ENCODE measurements at regions not wholly inside any gene's neighbourhood (a gene's known extent, or its start where the extent isn't known, plus 50 kb on each side); places are given as distances from the start of the nearest gene placed in this dataset.
"Not testable (repeated sequence)": the region's sequence is repeated elsewhere in the genome, so short reads cannot be mapped to it uniquely, and the experiment has no call there.

DNA sequence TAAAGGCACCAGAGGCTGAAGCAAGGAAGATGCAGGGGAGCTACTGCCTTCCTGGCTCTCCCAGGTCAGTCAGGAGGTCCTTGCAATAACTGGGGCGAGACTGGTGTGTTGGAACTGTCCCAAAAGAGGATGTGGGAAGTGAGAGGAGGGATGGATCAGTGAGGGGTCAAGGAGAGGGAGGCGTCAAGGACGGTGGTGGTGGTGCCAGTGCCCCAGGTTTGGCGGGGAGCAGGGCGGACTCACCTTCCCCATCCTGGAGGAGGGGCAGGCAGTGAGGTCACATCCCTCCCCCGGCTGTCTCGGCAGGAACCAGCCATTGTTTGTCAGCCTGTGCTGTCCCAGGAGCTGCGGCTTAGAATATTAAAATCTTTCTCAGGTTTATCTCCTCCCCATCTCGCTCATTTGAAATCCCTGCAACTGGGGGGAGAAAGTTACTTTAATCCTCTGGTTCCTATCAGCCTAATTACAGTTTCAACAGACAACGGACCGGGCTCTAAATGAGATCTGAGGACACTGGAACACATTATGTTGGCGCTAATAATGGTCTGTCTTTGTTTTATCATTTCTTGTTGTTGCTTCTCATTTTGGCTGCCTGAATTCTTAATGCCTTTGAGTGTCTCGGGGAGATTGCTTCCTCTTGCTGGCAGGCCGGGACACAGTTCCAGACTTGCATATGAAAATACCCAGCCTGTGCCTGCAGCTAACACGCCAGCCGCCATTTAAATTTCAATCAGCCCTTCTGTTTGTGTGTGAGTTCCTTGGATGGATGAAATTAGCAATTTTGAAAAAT is 387.5 kb downstream of the RPS24 start:
- DNase-seq = no peak

DNA sequence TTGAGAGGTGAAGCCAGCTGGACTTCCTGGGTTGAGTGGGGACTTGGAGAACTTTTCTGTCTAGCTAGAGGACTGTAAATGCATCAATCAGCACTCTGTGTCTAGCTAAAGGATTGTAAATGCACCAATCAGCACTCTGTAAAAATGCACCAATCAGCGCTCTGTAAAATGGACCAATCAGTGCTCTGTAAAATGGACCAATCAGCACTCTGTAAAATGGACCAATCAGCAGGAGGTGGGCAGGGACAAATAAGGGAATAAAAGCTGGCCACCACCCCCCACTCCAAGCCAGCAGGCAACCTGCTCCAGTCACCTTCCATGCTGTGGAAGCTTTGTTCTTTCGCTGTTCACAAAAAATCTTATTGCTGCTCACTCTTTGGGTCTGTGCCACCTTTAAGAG is 390.4 kb downstream of the RPS24 start:
- DNase-seq = not testable (repeated sequence)

DNA sequence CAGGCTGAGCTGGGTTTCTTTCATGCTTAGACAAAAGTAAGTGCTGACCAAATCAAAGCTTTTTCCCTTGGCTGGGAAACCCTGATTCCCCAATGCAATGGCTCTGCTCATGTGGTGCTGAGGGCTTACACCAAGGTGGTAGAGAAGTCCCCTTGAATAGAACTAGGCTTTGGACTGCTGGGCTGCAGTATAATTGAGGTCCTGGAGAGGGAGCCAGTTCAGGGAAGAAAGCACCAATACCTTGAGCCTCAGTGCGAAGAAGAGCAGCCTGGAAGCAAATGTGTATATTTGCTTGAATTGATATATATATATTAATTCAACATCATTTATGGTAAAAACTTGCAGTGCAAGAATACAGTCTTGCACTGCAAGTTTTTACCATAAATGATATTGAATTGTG is 391.1 kb downstream of the RPS24 start:
- no peak for DNase-seq

DNA sequence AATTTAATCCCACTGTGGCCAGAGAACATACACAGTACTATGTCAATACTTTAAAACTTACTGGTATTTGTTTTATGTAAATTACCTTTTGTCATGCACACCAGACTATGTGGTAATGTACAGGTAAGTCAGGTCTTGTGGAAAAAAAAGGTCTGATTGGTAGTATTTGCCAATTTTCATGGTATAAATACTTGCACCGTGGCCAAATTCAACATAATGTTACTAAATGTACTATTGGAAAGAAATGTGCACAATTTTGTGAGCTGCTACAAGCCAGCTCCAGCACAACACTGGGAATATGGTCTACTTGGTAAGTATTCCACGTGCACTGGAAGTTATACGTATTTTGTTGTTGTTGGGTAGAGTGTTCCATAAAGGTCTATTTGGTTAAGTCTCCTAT is 392.5 kb downstream of the RPS24 start:
- no peak for DNase-seq

DNA sequence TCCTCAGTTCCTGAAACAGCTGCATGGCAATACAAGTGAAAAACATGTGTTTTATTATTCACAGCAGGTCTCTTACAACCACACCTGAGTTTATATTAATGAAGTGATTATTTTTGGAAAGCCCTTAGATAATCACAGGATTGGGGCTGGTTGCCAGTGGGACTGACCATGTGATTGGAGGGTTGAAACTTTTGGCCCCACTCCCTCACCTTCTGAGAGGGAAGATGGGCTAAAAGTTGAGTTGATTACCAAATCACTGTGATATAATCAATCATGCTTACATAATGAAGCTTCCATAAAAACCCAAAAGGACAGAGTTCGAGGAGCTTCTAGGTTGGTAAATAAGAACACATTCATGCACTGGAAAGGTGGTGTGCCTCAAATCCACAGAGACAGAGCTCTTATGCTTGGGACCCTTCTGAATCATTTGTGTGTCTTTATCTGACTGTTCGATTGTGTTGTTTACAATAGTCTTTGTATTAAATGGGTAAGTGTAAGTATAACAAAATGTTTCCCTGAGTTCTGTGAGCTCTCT is 393.9 kb downstream of the RPS24 start:
- DNase-seq = no peak

DNA sequence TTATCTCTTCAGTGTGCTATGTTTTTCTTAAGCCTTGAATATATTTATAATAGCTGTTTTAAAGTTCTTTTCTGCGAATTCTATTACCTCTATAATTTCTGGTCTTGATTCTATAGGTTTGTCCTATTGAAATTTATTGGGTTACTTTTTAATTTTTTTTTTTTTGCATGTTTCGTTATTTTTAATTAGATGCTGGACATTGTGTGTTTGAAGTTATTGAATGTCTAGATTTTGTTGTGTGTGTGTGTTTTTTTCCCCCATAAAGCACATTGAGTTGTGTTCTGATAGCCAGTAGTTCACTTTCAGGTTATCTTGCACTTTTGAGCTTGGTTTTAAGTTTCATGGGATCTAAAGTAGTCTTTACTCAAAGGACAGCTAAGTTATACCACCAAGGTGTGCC is 394.9 kb downstream of the RPS24 start:
- no peak for DNase-seq

DNA sequence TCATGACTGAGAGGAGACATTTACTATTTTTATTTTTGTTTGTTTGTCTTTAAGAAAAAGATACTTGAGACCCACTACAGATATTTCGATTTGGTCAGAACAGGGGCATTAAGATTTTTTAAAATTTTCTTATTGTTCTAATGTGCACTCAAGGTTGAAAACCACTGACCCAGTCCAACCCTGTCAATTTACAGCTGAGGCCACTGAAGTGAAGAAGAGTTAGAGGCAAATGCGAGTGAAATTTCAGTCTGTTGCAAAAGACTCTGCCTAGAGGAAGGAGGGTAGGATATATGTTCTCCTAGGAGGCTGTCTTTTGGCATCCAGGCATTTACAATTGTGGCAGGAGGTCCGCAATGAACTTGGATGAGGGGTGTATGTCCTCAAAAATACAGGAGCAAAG is 396.3 kb downstream of the RPS24 start:
- no peak for DNase-seq

DNA sequence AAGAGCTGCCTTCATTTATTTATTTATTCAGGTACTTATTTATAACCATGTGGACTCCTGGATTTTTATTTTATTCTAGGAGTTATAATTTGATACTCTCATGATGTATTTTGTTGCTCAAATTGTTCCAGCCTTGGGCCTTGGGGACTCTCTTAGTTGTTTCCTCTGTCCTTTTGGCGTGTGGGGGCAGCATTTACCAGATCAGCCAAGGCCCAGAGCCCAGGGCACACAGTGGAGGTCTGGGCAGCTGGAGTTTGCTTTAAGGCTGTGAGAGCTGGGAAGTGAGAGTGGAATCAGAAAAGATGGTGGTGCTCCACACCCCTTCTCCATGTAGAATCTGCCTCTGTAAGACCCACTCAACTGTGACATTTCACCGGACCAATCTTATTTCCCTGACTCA is 398.9 kb downstream of the RPS24 start:
- DNase-seq = no peak

DNA sequence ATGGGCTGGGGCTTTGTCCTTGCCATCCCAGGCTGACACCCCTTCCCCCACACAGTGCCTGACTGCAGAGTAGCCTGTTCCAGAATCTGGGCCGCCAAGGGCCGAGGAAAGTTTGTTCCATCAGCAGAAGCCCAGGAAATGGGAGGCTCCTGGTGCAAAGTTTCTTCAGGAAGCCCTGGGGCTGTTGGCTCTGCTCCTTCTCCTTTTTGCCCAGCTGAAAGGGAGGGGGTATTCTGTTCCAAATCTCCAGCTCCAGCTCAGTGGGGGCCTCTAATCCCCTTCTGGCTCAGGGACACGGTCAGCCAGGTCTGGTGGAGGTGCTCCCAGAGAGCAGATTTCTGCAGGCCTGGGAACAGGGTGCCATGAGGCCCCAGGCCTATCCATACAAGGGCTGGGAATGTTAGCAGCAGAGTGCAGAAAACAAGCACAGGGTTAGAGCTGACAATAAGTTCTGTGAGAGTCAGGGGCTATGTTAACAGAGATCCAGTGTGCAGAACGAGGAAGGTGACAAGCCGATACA is 399.5 kb downstream of the RPS24 start:
- DNase-seq = no peak

DNA sequence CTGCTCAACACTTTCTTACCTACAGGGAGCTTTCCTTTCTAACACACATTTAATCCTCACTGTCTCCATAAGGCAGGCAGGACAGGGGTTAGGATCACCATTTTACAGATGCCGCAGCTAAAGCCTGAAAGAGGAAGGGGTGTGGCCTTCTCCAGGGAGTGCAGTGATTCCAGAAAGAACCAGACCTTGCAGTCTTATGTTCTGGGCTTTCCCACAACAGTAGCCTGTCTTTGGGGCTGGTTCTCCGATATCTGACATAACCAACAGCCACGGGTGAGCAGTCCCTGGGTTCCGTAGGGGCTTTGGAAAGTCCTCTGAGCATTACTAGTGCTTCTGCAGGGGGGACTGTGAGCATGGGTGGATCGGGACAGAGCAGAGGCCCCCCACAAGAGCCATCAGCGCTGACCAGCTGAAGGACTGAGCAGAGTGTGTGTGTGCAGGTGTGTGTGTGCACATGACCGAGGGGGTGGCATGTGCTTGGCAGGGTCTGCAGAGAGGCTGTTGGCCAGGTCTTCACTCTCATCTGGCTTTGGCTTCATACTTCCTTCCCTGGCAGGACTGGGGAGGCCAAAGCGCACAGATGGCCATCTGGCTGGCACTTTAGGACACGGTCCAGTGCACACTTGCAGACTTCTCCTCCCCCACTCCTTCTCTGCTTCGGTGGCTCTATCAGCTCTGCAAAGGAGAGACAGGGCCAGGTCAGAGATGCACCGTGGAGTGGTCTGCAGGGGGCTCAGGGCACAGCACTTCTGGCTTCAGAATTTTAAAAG is 400.3 kb downstream of the RPS24 start:
- DNase-seq = no peak

DNA sequence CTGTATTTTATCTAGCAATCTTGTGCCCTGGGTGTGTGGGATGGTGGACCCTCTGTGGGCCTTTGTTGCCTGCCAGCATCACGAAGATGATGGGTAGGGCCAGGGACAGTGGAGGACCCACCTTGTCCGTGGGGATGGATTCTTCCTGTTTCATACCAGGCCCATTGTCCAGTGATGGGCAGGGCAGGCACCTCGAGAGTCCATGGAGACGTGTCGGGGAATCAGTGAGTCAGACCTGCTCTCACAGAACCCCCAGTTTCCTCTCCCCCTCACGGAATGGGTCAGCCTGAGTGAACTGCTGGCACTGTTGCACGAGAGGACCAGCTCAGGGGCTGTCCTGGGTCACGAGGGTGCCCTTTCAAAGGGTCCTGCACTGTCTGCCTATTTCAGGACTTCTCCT is 401.2 kb downstream of the RPS24 start:
- no peak for DNase-seq

DNA sequence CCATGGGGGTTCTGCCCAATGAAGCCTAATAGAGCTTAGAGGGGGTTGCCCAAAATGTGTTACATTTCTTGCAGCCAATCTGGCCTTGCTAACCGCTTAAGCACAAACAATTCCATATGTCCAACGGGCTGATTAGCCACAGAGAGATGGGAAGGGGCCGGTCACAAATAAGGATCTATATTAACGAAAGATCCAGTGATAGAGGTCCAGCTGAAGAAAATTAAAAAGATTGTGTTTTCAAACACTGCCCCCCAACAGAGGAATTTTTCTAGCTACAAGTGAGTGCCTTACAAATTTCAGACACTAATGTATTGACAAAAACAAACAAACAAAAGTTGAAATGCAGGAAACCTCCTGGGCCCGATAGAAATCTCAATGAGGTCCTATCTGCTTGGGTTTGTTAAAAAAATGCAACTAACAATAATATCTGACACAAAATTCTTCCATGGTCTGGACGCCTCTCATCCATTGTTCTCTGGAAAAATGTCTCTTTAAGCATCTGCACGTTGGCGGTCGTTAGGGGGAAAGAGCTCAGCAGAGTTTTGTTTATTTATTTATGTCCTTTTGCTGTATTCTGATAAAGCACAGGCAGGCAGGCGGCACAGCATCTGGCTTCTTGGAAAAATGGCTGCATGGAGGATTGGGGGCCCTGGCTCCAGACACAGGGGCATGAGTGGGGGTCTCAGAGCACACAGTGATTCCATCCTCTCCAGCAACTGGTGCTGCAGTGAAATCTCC is 402.0 kb downstream of the RPS24 start:
- DNase-seq = no peak

DNA sequence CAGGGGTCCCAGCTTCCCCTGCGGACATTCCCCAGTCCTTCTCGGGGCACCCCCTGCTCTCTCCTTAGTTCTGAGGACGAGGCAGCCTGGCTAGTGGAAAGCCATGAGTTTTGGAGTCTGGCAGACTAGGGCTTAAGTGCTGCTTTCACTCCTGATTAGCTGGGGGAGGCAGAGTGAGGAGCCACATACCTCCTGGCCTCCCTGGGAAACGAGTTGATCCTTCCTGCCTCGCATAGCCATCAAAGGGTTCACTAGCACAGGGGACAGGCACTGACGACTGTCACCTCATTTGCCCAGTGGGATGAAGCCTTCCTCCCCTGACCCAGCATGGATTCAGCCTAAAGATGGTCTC is 402.5 kb downstream of the RPS24 start:
- DNase-seq = no peak

DNA sequence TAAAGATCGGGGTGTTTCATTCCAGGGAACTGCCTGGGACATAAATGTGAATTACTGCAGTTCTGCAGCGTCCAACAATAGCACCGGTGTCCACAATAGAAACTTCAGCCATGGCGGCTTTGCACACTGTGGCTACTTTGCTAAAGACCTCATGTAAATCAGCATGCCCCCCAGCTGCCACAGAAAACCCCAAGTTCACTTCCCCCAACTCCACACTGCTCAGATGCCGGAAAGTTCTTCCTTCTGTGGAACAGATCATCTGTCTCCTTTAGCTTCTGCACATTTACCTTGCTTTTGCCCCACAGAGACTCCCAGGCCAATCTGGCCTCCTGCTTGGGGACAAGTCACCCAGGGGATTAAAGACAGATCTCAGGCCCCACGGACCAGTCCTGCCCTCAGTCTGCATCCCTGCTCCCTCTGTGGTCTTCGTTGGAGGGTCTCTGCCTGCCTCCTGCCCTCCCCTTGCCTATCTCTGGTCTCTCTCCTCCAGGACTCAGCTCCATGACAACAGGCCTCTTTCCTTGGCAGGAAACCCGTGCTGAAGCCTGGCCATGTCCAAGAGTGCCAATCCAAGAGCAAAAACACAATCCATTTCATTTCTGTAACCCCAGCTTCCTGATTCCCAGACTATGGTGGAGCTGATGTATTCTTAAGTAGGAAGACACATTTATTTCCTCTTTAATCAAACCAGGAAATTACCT is 403.2 kb downstream of the RPS24 start:
- no peak for DNase-seq

DNA sequence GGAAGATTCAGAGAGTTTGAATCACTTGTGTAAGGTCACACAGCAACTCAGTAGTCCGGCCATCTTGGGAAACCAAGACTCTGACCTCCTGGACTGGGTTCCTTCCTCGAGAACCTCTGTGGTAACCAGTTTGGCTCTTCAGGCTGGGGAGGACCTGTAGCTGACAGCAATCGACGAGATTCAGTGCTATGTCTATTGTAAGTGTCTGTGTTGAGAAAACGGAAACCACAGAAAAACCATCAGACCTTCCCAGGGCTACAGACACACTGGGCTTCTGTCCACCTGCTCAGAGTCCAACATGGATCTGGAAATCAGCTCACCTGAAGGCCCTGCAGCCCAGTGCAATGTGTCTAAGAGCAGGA is 403.7 kb downstream of the RPS24 start:
- DNase-seq = no peak

DNA sequence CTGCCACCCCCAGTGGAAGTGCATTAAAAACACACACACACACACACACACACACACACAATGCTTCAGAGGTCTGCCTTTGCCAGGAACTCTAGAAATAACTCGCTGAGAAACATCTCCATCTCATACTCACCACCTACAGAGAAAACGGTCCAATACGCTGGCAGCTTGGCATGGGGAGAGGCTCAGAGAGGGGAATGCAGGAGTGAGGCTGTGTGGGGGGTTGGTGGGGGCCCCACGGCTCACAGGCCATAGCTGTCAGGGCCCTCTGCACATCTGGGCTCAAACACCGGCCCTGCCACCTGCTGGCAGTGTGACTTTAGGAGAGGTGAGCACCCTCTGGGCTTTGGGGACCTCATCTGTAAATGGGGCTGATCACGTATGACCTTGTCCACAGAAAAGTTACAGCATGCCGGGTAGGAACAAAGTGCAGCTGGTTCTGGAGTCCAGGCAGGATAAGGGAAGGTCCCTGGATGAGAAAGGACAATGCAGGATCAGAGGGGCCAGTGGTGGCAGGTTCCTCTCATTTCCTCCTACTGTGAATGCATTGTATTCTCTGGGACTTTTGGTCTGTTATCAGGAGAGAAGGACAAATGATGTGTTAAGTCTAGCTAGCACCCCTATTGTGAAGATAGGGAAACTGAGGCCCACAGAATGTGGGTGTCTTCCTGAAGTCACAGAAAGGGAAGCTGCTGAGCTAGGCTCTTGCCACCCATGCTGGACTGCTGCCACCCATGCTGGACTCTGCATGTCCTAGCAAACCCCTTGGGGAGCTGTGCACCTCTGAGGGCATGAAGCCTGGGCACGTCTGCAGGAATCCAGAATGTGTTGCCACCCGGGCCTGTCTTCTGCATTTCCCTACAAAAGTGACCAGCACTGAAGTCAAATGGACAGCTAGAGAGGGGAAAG is 404.6 kb downstream of the RPS24 start:
- DNase-seq = peak; percentile 18

DNA sequence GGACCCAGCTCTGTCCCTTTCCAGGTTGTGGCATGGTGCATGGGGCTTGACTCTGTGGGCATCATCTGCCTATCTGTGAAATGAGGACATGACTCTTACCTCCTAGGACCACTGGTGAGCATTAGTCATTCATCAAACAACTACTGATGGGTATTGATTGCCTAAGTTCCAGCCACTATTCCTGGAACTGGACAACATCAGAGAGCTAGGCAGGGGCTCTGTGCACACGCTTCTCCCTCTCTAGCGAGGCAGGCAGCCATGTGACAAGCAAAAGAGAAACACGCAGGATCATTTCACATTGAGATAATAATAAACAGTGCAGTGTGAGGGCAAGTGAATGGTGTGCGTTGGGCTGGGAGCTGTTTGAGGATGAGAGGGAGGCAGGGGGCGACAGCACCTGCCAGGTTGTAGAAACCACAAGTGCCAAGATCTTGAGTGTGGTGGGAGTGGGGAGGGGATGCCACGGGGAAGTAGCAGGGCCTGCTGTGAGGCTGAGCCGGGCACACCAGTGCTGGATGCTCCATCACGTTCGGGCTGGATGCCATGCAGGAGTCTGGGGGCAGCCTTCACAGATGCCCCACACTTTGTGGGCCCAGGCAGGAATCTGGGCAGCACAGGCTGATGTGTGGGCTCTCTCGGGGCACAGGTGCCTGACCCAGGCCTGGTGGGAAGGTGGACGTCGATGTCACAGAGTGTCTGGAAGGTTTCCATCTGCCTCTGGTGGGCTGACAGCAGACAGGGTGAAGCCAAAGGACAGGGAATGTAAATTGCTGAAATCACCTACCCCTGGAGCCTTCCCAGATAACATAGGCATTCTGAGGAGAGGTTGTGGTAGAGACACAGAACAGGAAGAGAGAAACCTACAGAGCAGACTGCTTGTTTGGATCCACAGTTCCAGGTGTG is 405.5 kb downstream of the RPS24 start:
- no peak for DNase-seq

DNA sequence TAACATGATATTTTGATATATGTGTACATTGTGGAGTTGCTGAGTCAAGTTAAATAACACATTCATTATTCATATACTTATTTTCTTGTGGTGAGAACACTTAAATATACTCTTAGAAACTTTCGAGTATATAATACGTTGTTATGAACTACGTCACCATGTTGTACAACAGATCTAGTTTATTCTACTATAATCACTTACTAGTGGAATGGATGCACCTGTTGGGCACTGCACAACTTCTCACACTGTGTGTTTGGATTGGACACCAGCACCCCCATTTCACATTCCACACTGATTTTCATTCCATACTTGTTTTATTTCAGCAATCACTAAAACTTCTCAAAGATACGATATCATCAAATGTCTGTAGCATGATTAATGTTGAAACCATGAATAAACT is 407.3 kb downstream of the RPS24 start:
- DNase-seq = no peak

DNA sequence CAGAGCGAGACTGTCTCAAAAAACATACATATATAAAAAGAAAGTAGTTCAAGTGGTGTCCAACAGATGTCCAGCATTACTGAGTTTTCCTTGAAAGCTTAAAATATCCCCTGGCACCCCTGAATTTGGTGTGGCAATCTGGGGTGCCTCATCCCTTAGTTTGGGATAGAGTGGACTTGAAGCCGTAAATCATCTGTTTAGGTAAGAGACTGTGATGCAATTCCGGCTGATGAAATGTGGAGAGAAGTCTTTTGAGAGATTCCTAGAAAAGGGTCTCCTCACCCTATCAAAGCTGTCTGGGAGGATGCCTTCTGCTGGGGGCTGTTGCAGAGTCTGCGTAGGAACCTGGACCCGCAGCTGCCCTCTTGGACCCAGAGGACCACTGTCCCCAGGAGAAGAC is 408.0 kb downstream of the RPS24 start:
- no peak for DNase-seq

DNA sequence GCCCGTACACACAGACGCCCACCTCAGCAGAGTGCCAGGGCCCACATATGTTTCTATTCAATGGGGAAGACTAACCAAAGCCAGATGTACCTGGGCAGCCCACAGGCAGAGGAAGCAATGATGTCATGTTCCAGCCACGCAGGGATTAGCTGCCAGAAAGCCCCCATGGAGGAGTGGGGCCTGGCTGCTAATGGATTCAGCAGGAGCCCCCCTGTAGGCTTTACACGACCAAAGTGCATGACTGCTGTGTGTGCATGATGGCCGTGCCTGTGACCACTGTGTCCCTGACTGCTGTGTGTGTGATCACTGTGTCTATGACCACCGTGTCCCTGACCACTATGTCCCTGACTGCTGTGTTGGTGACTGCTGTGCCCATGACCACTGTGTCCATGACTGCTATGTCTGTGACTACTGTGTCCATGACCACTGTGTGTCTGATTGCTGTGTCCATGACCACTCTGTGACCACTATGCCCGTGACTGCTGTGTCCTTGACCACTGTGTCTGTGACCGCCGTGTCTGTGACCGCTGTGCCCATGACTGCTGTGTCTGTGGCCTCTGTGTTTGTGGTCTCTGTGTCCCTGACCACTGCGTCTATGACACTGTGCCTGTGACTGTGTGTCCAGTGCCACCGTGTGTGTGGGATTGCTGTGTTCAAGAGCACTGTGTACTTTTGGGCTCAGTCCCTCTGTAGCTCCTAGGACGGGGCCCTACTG is 409.3 kb downstream of the RPS24 start:
- no peak for DNase-seq
